ENCODE measurements at regions not wholly inside any gene's neighbourhood (a gene's known extent, or its start where the extent isn't known, plus 50 kb on each side); places are given as distances from the start of the nearest gene placed in this dataset.

- no peak for TF ChIP-seq POLR2AphosphoS5 (IDR thresholded peaks at IDR 0.05; ENCODE audit: insufficient read depth, low read depth, low read length)
- TF ChIP-seq, protein P1, sequence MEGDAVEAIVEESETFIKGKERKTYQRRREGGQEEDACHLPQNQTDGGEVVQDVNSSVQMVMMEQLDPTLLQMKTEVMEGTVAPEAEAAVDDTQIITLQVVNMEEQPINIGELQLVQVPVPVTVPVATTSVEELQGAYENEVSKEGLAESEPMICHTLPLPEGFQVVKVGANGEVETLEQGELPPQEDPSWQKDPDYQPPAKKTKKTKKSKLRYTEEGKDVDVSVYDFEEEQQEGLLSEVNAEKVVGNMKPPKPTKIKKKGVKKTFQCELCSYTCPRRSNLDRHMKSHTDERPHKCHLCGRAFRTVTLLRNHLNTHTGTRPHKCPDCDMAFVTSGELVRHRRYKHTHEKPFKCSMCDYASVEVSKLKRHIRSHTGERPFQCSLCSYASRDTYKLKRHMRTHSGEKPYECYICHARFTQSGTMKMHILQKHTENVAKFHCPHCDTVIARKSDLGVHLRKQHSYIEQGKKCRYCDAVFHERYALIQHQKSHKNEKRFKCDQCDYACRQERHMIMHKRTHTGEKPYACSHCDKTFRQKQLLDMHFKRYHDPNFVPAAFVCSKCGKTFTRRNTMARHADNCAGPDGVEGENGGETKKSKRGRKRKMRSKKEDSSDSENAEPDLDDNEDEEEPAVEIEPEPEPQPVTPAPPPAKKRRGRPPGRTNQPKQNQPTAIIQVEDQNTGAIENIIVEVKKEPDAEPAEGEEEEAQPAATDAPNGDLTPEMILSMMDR (IDR thresholded peaks at IDR 0.05; ENCODE audit: extremely low read depth in 1 of 2, insufficient read depth in 1 of 2, low read depth in 1 of 2, low read length in 2 of 2) = no peak
Measured at GRCh38 chr6:18602931-18603330, 215.8 kb downstream of the RNF144B start.

Measured in endothelial cell of umbilical vein (primary cell).